ENCODE measurements at regions not wholly inside any gene's neighbourhood (a gene's known extent, or its start where the extent isn't known, plus 50 kb on each side); places are given as distances from the start of the nearest gene placed in this dataset.
"Not testable (repeated sequence)": the region's sequence is repeated elsewhere in the genome, so short reads cannot be mapped to it uniquely, and the experiment has no call there.

- Histone ChIP-seq H3K27ac (ENCODE audit: low read depth) (no peak overlapping the region), H3K4me1 (ENCODE audit: insufficient read depth) (no peaks in the 10 kb centered on the region), H3K36me3 (ENCODE audit: insufficient read depth) (no peaks in the 10 kb centered on the region), H3K4me3 (ENCODE audit: low read depth, low read length) (no peak overlapping the region)
- DNase-seq (ENCODE audit: extremely low spot score), result no peak
- WGBS, result 71% methylated on average over 8 of the region's 8 CpGs
These were observed 72.0 kb upstream of the TGM3 start for GRCh38 chr20:2223558-2224367.

GRCh38 chr20:2224368-2224639 is 71.5 kb upstream of the TGM3 start:
- DNase-seq (ENCODE audit: extremely low spot score), result no peak
- H3K27ac ChIP-seq (ENCODE audit: low read depth), result no peak overlapping the region
- WGBS, result 63% methylated on average over 3 of the region's 3 CpGs
- no peaks in the 10 kb centered on the region for H3K4me1 ChIP-seq (ENCODE audit: insufficient read depth)
- no peak overlapping the region for H3K4me3 ChIP-seq (ENCODE audit: low read depth, low read length)
- H3K36me3 ChIP-seq (ENCODE audit: insufficient read depth), result no peaks in the 10 kb centered on the region

GRCh38 chr20:2227285-2227684 is 68.5 kb upstream of the TGM3 start:
- H3K4me3 ChIP-seq (ENCODE audit: low read depth, low read length); H3K27ac ChIP-seq (ENCODE audit: low read depth); H3K4me1 ChIP-seq (ENCODE audit: insufficient read depth); H3K36me3 ChIP-seq (ENCODE audit: insufficient read depth); DNase-seq (ENCODE audit: extremely low spot score): not testable (repeated sequence)
- 61% methylated on average over 3 of the region's 3 CpGs for WGBS

- DNase-seq (ENCODE audit: extremely low spot score), result no peak
- Histone ChIP-seq H3K4me3 (ENCODE audit: low read depth, low read length) (no peak overlapping the region), H3K36me3 (ENCODE audit: insufficient read depth) (no peaks in the 10 kb centered on the region), H3K27ac (ENCODE audit: low read depth) (no peak overlapping the region), H3K4me1 (ENCODE audit: insufficient read depth) (no peaks in the 10 kb centered on the region)
- 94% methylated on average over 2 of the region's 2 CpGs for WGBS
These were observed 67.9 kb upstream of the TGM3 start for GRCh38 chr20:2227861-2228260.

GRCh38 chr20:2228926-2229325 is 66.9 kb upstream of the TGM3 start:
- H3K27ac ChIP-seq (ENCODE audit: low read depth), result no peak overlapping the region
- 81% methylated on average over 5 of the region's 5 CpGs for WGBS
- H3K4me1 ChIP-seq (ENCODE audit: insufficient read depth), result no peaks in the 10 kb centered on the region
- DNase-seq (ENCODE audit: extremely low spot score), result no peak
- no peak overlapping the region for H3K4me3 ChIP-seq (ENCODE audit: low read depth, low read length)
- no peaks in the 10 kb centered on the region for H3K36me3 ChIP-seq (ENCODE audit: insufficient read depth)

- no peak for DNase-seq (ENCODE audit: extremely low spot score)
- Histone ChIP-seq H3K4me1 (ENCODE audit: insufficient read depth) (no peaks in the 10 kb centered on the region), H3K36me3 (ENCODE audit: insufficient read depth) (no peaks in the 10 kb centered on the region), H3K27ac (ENCODE audit: low read depth) (no peak overlapping the region), H3K4me3 (ENCODE audit: low read depth, low read length) (no peak overlapping the region)
- 74% methylated on average over 8 of the region's 8 CpGs for WGBS
These were observed 64.9 kb upstream of the TGM3 start for GRCh38 chr20:2230726-2231488.

GRCh38 chr20:2231701-2232100 is 64.1 kb upstream of the TGM3 start:
- H3K4me3 ChIP-seq (ENCODE audit: low read depth, low read length), result no peak overlapping the region
- no peak for DNase-seq (ENCODE audit: extremely low spot score)
- H3K36me3 ChIP-seq (ENCODE audit: insufficient read depth), result no peaks in the 10 kb centered on the region
- WGBS, result 96% methylated on average over 7 of the region's 7 CpGs
- H3K27ac ChIP-seq (ENCODE audit: low read depth), result no peak overlapping the region
- no peaks in the 10 kb centered on the region for H3K4me1 ChIP-seq (ENCODE audit: insufficient read depth)

GRCh38 chr20:2234598-2235191 is 61.1 kb upstream of the TGM3 start:
- no peaks in the 10 kb centered on the region for H3K36me3 ChIP-seq (ENCODE audit: insufficient read depth)
- H3K27ac ChIP-seq (ENCODE audit: low read depth), result no peak overlapping the region
- no peaks in the 10 kb centered on the region for H3K4me1 ChIP-seq (ENCODE audit: insufficient read depth)
- 36% methylated on average over 5 of the region's 5 CpGs for WGBS
- DNase-seq (ENCODE audit: extremely low spot score), result no peak
- no peak overlapping the region for H3K4me3 ChIP-seq (ENCODE audit: low read depth, low read length)

GRCh38 chr20:2236256-2236655 is 59.5 kb upstream of the TGM3 start:
- H3K4me3 ChIP-seq (ENCODE audit: low read depth, low read length), result no peak overlapping the region
- H3K27ac ChIP-seq (ENCODE audit: low read depth), result no peak overlapping the region
- no peaks in the 10 kb centered on the region for H3K36me3 ChIP-seq (ENCODE audit: insufficient read depth)
- DNase-seq (ENCODE audit: extremely low spot score), result no peak
- H3K4me1 ChIP-seq (ENCODE audit: insufficient read depth), result no peaks in the 10 kb centered on the region
- 37% methylated on average over 13 of the region's 13 CpGs for WGBS

- no peak for DNase-seq (ENCODE audit: extremely low spot score)
- Histone ChIP-seq H3K4me1 (ENCODE audit: insufficient read depth) (no peaks in the 10 kb centered on the region), H3K4me3 (ENCODE audit: low read depth, low read length) (no peak overlapping the region), H3K27ac (ENCODE audit: low read depth) (no peak overlapping the region), H3K36me3 (ENCODE audit: insufficient read depth) (no peaks in the 10 kb centered on the region)
- WGBS, result 55% methylated on average over 11 of the region's 11 CpGs
These were observed 58.7 kb upstream of the TGM3 start for GRCh38 chr20:2237059-2237458.

GRCh38 chr20:2238601-2239000 is 57.2 kb upstream of the TGM3 start:
- Histone ChIP-seq H3K4me1 (ENCODE audit: insufficient read depth) (no peaks in the 10 kb centered on the region), H3K27ac (ENCODE audit: low read depth) (no peak overlapping the region), H3K4me3 (ENCODE audit: low read depth, low read length) (no peak overlapping the region), H3K36me3 (ENCODE audit: insufficient read depth) (no peaks in the 10 kb centered on the region)
- DNase-seq (ENCODE audit: extremely low spot score), result no peak
- WGBS, result 56% methylated on average over 2 of the region's 2 CpGs

GRCh38 chr20:2240835-2241234 is 55.0 kb upstream of the TGM3 start:
- Histone ChIP-seq H3K36me3 (ENCODE audit: insufficient read depth) (no peaks in the 10 kb centered on the region), H3K4me3 (ENCODE audit: low read depth, low read length) (no peak overlapping the region), H3K4me1 (ENCODE audit: insufficient read depth) (no peaks in the 10 kb centered on the region), H3K27ac (ENCODE audit: low read depth) (no peak overlapping the region)
- WGBS, result 88% methylated on average over 4 of the region's 4 CpGs
- no peak for DNase-seq (ENCODE audit: extremely low spot score)

- 46% methylated on average over 2 of the region's 2 CpGs for WGBS
- H3K27ac ChIP-seq (ENCODE audit: low read depth), result no peak overlapping the region
- no peaks in the 10 kb centered on the region for H3K36me3 ChIP-seq (ENCODE audit: insufficient read depth)
- H3K4me3 ChIP-seq (ENCODE audit: low read depth, low read length), result no peak overlapping the region
- no peak for DNase-seq (ENCODE audit: extremely low spot score)
- no peaks in the 10 kb centered on the region for H3K4me1 ChIP-seq (ENCODE audit: insufficient read depth)
These were observed 53.1 kb upstream of the TGM3 start for GRCh38 chr20:2242678-2243077.

- no peak overlapping the region for H3K4me3 ChIP-seq (ENCODE audit: low read depth, low read length)
- no peaks in the 10 kb centered on the region for H3K4me1 ChIP-seq (ENCODE audit: insufficient read depth)
- no peak for DNase-seq (ENCODE audit: extremely low spot score)
- WGBS, result 60% methylated on average over 4 of the region's 4 CpGs
- no peaks in the 10 kb centered on the region for H3K36me3 ChIP-seq (ENCODE audit: insufficient read depth)
- H3K27ac ChIP-seq (ENCODE audit: low read depth), result no peak overlapping the region
These were observed 51.3 kb upstream of the TGM3 start for GRCh38 chr20:2244523-2244922.
